ENCODE measurements at regions not wholly inside any gene's neighbourhood (a gene's known extent, or its start where the extent isn't known, plus 50 kb on each side); places are given as distances from the start of the nearest gene placed in this dataset.

- H3K9me3 Mint-ChIP-seq, result no peaks in the 10 kb centered on the region
- DNase-seq (no peak), ATAC-seq (no peak)
- H3K27me3 Mint-ChIP-seq (ENCODE audit: low read depth), result peaks cover 32% of the 10 kb centered on the region
- H3K4me1 Mint-ChIP-seq (ENCODE audit: low read depth), result no peaks in the 10 kb centered on the region
- no peak overlapping the region for H3K4me3 Mint-ChIP-seq
- no peaks in the 10 kb centered on the region for H3K36me3 Mint-ChIP-seq (ENCODE audit: insufficient read depth)
Measured at GRCh38 chr10:33416691-33417090, 82.2 kb upstream of the NRP1 start.

- Mint-ChIP-seq H3K4me1 (ENCODE audit: low read depth) (no peaks in the 10 kb centered on the region), H3K9me3 (no peaks in the 10 kb centered on the region), H3K36me3 (ENCODE audit: insufficient read depth) (no peaks in the 10 kb centered on the region), H3K4me3 (no peak overlapping the region), H3K27me3 (ENCODE audit: low read depth) (peaks cover 34% of the 10 kb centered on the region)
- ATAC-seq, result peak; percentile 62 to 80
- DNase-seq, result no peak
Measured at GRCh38 chr10:33416209-33416608, 81.7 kb upstream of the NRP1 start.

- Mint-ChIP-seq H3K27me3 (ENCODE audit: low read depth) (peaks cover 38% of the 10 kb centered on the region), H3K4me1 (ENCODE audit: low read depth) (no peaks in the 10 kb centered on the region), H3K9me3 (no peaks in the 10 kb centered on the region), H3K4me3 (no peak overlapping the region), H3K36me3 (ENCODE audit: insufficient read depth) (no peaks in the 10 kb centered on the region)
- no peak for ATAC-seq
- no peak for DNase-seq
Measured at GRCh38 chr10:33414841-33415240, 80.4 kb upstream of the NRP1 start.

- no peak overlapping the region for H3K4me3 Mint-ChIP-seq
- ATAC-seq (no peak), DNase-seq (no peak)
- H3K4me1 Mint-ChIP-seq (ENCODE audit: low read depth), result no peaks in the 10 kb centered on the region
- H3K27me3 Mint-ChIP-seq (ENCODE audit: low read depth), result peaks cover 43% of the 10 kb centered on the region
- no peaks in the 10 kb centered on the region for H3K9me3 Mint-ChIP-seq
- H3K36me3 Mint-ChIP-seq (ENCODE audit: insufficient read depth), result no peaks in the 10 kb centered on the region
Measured at GRCh38 chr10:33412653-33413361, 78.3 kb upstream of the NRP1 start.

GRCh38 chr10:33412241-33412640 lies 77.8 kb upstream of the NRP1 start:
- H3K4me3 Mint-ChIP-seq, result no peak overlapping the region

GRCh38 chr10:33410860-33411234 lies 76.4 kb upstream of the NRP1 start:
- peaks cover 52% of the 10 kb centered on the region for H3K27me3 Mint-ChIP-seq (ENCODE audit: low read depth)
- H3K4me3 Mint-ChIP-seq, result no peak overlapping the region

More at GRCh38 chr10:33412241-33412640, 77.8 kb upstream of the NRP1 start:
- DNase-seq (no peak), ATAC-seq (no peak)
- Mint-ChIP-seq H3K9me3 (no peaks in the 10 kb centered on the region), H3K4me1 (ENCODE audit: low read depth) (no peaks in the 10 kb centered on the region), H3K36me3 (ENCODE audit: insufficient read depth) (no peaks in the 10 kb centered on the region), H3K27me3 (ENCODE audit: low read depth) (peaks cover 48% of the 10 kb centered on the region)

GRCh38 chr10:33410096-33410859 lies 75.8 kb upstream of the NRP1 start:
- DNase-seq, result no peak
- Mint-ChIP-seq H3K4me3 (no peak overlapping the region), H3K27me3 (ENCODE audit: low read depth) (peaks cover 55% of the 10 kb centered on the region), H3K9me3 (peaks cover 5% of the 10 kb centered on the region), H3K36me3 (ENCODE audit: insufficient read depth) (no peaks in the 10 kb centered on the region), H3K4me1 (ENCODE audit: low read depth) (no peaks in the 10 kb centered on the region)
- no peak for ATAC-seq

More at GRCh38 chr10:33410860-33411234, 76.4 kb upstream of the NRP1 start:
- Mint-ChIP-seq H3K9me3 (peaks cover 5% of the 10 kb centered on the region), H3K4me1 (ENCODE audit: low read depth) (no peaks in the 10 kb centered on the region), H3K36me3 (ENCODE audit: insufficient read depth) (no peaks in the 10 kb centered on the region)
- ATAC-seq (no peak), DNase-seq (no peak)

- Mint-ChIP-seq H3K4me3 (no peak overlapping the region), H3K4me1 (ENCODE audit: low read depth) (no peaks in the 10 kb centered on the region)
- ATAC-seq, result peak; percentile 18 to 54
Measured at GRCh38 chr10:33406596-33406995, 72.1 kb upstream of the NRP1 start.

GRCh38 chr10:33402220-33403073 lies 68.0 kb upstream of the NRP1 start:
- ATAC-seq, result no peak
- no peak for DNase-seq
- H3K9me3 Mint-ChIP-seq, result peaks cover 10% of the 10 kb centered on the region
- H3K4me1 Mint-ChIP-seq (ENCODE audit: low read depth), result no peaks in the 10 kb centered on the region
- H3K4me3 Mint-ChIP-seq, result no peak overlapping the region
- no peaks in the 10 kb centered on the region for H3K36me3 Mint-ChIP-seq (ENCODE audit: insufficient read depth)
- H3K27me3 Mint-ChIP-seq (ENCODE audit: low read depth), result peaks cover 30% of the 10 kb centered on the region

More at GRCh38 chr10:33406596-33406995, 72.1 kb upstream of the NRP1 start:
- peaks cover 50% of the 10 kb centered on the region for H3K27me3 Mint-ChIP-seq (ENCODE audit: low read depth)
- peaks cover 5% of the 10 kb centered on the region for H3K9me3 Mint-ChIP-seq
- DNase-seq, result no peak
- H3K36me3 Mint-ChIP-seq (ENCODE audit: insufficient read depth), result no peaks in the 10 kb centered on the region

GRCh38 chr10:33401300-33401699 lies 66.8 kb upstream of the NRP1 start:
- Mint-ChIP-seq H3K4me3 (no peak overlapping the region), H3K36me3 (ENCODE audit: insufficient read depth) (no peaks in the 10 kb centered on the region), H3K27me3 (ENCODE audit: low read depth) (peaks cover 20% of the 10 kb centered on the region), H3K4me1 (ENCODE audit: low read depth) (no peaks in the 10 kb centered on the region), H3K9me3 (peaks cover 16% of the 10 kb centered on the region)
- DNase-seq, result no peak
- ATAC-seq, result no peak

- no peak for ATAC-seq
- Mint-ChIP-seq H3K36me3 (ENCODE audit: insufficient read depth) (no peaks in the 10 kb centered on the region), H3K4me1 (ENCODE audit: low read depth) (no peaks in the 10 kb centered on the region), H3K27me3 (ENCODE audit: low read depth) (peaks cover 13% of the 10 kb centered on the region), H3K4me3 (no peak overlapping the region), H3K9me3 (peaks cover 16% of the 10 kb centered on the region)
- no peak for DNase-seq
Measured at GRCh38 chr10:33398796-33399195, 64.3 kb upstream of the NRP1 start.

- H3K4me1 Mint-ChIP-seq (ENCODE audit: low read depth), result no peaks in the 10 kb centered on the region
- no peak overlapping the region for H3K4me3 Mint-ChIP-seq
- DNase-seq, result no peak
- peaks cover 16% of the 10 kb centered on the region for H3K9me3 Mint-ChIP-seq
- ATAC-seq, result no peak
- peaks cover 4% of the 10 kb centered on the region for H3K27me3 Mint-ChIP-seq (ENCODE audit: low read depth)
- H3K36me3 Mint-ChIP-seq (ENCODE audit: insufficient read depth), result no peaks in the 10 kb centered on the region
Measured at GRCh38 chr10:33396938-33397337, 62.5 kb upstream of the NRP1 start.

GRCh38 chr10:33396279-33396678 lies 61.8 kb upstream of the NRP1 start:
- ATAC-seq, result no peak
- Mint-ChIP-seq H3K4me3 (no peak overlapping the region), H3K36me3 (ENCODE audit: insufficient read depth) (no peaks in the 10 kb centered on the region), H3K9me3 (peaks cover 16% of the 10 kb centered on the region), H3K27me3 (ENCODE audit: low read depth) (peaks cover 4% of the 10 kb centered on the region), H3K4me1 (ENCODE audit: low read depth) (no peaks in the 10 kb centered on the region)
- DNase-seq, result no peak

GRCh38 chr10:33395201-33395600 lies 60.7 kb upstream of the NRP1 start:
- Mint-ChIP-seq H3K4me3 (no peak overlapping the region), H3K27me3 (ENCODE audit: low read depth) (peaks cover 6% of the 10 kb centered on the region), H3K36me3 (ENCODE audit: insufficient read depth) (no peaks in the 10 kb centered on the region), H3K4me1 (ENCODE audit: low read depth) (no peaks in the 10 kb centered on the region), H3K9me3 (peaks cover 16% of the 10 kb centered on the region)
- ATAC-seq (no peak), DNase-seq (no peak)

Data from activated T-cell treated with anti-CD3 and anti-CD28 coated beads, Interleukin-2, amount 50 U/mL, for 4 hours (primary cell).